ENCODE measurements at regions not wholly inside any gene's neighbourhood (a gene's known extent, or its start where the extent isn't known, plus 50 kb on each side); places are given as distances from the start of the nearest gene placed in this dataset.

DNA sequence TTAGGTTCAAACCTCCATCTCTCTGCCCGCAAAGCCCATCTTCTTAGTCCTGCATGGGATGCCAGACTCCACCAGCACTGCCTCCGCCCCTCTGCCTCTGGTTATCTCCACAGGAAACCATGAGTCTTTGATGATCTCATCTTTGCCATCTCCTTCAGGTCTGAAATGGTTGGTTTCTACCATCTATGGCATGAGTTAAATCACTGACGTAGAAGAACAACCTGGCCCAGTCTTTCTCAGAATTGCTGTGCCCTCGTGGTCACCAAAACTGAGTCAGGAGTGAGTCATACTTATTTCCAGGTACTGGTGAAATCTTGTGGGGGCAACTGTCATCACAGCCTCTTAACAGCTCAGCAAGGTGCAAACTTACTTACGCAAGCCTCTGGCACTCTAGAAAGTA is 468.7 kb upstream of the C16orf82 start:
- DNase-seq (ENCODE audit: low read depth): no peak
- TF ChIP-seq, protein P1, sequence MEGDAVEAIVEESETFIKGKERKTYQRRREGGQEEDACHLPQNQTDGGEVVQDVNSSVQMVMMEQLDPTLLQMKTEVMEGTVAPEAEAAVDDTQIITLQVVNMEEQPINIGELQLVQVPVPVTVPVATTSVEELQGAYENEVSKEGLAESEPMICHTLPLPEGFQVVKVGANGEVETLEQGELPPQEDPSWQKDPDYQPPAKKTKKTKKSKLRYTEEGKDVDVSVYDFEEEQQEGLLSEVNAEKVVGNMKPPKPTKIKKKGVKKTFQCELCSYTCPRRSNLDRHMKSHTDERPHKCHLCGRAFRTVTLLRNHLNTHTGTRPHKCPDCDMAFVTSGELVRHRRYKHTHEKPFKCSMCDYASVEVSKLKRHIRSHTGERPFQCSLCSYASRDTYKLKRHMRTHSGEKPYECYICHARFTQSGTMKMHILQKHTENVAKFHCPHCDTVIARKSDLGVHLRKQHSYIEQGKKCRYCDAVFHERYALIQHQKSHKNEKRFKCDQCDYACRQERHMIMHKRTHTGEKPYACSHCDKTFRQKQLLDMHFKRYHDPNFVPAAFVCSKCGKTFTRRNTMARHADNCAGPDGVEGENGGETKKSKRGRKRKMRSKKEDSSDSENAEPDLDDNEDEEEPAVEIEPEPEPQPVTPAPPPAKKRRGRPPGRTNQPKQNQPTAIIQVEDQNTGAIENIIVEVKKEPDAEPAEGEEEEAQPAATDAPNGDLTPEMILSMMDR (IDR thresholded peaks at IDR 0.05; ENCODE audit: control insufficient read depth, insufficient read depth, low read depth, low read length, missing control alignments): no peak

DNA sequence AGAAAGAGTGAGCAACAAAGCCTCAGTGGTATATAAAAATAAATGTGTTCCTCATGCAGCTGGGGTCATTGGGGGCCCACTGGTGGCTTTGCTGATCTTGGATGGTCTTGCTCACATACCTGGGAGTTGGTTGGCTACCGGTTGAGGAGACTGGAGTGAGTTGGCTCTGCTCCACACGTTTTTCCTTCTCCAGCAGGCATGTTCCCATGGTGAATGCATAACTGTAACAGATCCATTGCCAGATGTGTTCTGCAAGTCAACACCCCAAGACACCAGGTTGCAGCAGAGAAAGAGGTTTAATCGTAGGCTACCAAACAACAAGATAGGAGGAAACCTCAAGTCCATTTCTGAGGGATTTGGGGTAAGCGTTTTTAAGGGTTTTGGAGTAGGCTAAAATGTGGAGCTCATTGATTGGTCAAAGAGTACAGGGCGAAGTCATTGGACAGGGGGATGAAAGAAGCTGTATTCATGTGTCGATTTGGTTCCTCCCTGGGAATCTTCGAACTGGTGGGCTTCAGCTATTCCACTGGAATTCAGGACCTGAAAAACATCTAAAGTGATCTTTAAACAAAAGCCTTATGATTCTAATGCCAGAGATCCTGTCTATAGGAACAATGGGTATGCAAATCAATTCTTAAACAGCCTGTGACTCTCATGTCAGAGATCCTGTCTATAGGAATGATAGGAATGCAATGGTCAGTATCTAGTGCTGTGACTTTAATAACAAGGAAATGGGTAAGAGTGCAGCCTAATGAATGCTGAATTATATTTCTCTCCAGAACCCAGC is 467.5 kb upstream of the C16orf82 start:
- DNase-seq (ENCODE audit: low read depth): no peak
- TF ChIP-seq, protein P1 (IDR thresholded peaks at IDR 0.05; ENCODE audit: control insufficient read depth, insufficient read depth, low read depth, low read length, missing control alignments): no peak
- H3K4me3 ChIP-seq (ENCODE audit: control insufficient read depth, low read depth, low read length): no peak overlapping the region

More for the DNA sequence above, 468.7 kb upstream of the C16orf82 start:
- H3K4me3 ChIP-seq (ENCODE audit: control insufficient read depth, low read depth, low read length): no peak overlapping the region

DNA sequence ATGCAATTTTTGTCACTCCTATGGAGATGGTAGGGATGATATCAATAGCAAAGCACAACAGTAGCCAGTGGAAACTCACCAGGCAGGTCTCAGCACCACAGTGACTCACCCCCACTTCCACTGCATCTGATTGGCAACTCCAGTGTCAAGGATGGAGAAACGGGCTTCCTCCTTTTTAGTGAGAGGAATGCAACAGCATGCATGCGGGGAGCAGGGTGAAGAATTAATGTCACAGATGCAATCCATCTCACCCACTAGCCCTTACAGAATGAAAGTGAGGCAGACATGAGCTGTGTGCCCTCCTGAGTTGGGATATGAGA is 467.0 kb upstream of the C16orf82 start:
- DNase-seq (ENCODE audit: low read depth): no peak
- H3K4me3 ChIP-seq (ENCODE audit: control insufficient read depth, low read depth, low read length): no peak overlapping the region
- TF ChIP-seq, protein P1 (IDR thresholded peaks at IDR 0.05; ENCODE audit: control insufficient read depth, insufficient read depth, low read depth, low read length, missing control alignments): no peak

DNA sequence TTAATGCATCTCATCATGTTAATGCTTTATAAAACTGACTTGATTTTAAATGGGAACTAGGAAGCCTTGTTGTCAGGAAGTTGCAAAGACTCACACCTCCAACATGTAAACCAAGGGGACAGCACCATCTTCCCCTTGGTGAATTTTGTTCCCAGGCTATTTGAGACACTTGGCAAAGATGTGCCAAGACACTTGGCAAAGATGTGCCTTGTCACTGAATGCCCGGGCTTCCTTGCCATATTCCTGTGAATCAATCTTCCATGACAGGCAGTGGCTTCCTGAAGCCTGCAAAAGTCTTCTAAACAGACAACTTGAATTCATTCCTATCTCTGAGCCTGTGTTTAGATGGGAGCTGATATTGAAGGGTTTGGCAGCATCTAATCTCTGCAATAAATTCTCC is 465.4 kb upstream of the C16orf82 start:
- no peak overlapping the region for H3K4me3 ChIP-seq (ENCODE audit: control insufficient read depth, low read depth, low read length)
- no peak for DNase-seq (ENCODE audit: low read depth)
- TF ChIP-seq, protein P1 (IDR thresholded peaks at IDR 0.05; ENCODE audit: control insufficient read depth, insufficient read depth, low read depth, low read length, missing control alignments): no peak

DNA sequence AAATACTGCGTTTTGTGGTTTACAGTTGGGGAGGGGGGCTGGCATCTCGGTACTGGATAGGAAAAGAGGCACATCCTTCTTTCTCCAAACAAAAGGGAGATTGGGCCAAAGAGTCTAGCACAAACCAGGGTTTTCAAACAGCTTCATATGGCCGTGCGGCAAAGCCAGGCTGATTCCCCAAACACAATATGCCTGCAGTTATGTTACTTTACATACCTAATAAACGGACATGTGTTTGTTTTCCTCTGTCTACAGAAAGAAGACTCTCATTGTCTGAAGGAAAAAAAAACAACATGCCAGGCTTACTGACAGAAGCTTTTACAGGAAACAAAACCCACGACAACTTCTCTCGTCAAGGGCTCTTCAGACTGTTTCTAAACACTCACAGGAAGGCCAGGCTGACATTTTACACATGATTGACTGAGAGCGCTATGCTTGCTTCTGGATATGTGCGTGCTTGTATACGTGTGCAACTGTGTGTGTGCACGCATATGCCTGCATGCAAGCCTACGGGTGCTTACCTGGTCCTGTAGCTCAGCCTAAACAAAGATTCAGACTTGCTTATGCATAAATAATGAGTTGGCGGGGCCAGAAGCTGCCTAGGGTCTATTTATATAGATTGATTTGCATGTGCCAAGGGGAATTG is 461.0 kb upstream of the C16orf82 start:
- H3K4me3 ChIP-seq (ENCODE audit: control insufficient read depth, low read depth, low read length): no peak overlapping the region
- TF ChIP-seq, protein P1 (IDR thresholded peaks at IDR 0.05; ENCODE audit: control insufficient read depth, insufficient read depth, low read depth, low read length, missing control alignments): no peak
- no peak for DNase-seq (ENCODE audit: low read depth)

DNA sequence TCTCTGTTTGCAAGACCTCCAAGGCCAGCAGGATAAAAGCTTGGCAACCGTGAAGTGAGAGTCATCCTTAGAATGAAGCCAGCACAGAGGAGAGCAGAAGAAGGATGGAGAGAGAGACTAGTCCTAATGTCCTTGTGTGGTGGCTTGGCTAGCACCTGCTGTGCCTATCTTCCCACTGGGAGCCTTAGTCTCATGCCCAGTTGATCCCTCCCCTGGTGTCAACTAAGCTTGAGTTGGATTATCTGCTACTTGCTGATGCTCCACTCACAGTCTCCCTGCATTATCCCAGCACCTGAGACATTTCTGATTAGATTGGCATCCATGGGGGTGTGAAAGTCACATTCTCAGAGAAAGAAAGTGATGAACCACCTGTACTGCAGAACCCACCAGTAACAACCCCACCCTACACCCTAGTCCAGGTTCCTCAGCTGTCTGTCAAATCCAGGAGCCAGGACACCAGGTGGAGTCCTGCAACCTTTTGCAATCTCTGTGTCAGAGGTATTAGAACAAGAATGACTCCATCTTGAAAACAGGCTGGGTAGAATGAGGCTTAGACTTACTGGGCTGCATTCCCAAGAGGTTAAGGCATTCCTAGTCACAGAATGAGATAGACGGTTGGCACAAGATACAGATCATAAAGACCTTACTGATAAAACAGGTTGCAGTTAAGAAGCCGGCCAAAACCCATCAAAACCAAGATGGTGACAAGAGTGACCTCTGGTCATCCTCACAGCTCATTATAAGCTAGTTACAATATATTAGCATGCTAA is 460.2 kb upstream of the C16orf82 start:
- H3K4me3 ChIP-seq (ENCODE audit: control insufficient read depth, low read depth, low read length): no peak overlapping the region
- TF ChIP-seq, protein P1 (IDR thresholded peaks at IDR 0.05; ENCODE audit: control insufficient read depth, insufficient read depth, low read depth, low read length, missing control alignments): no peak
- DNase-seq (ENCODE audit: low read depth): no peak

All from AG09309 (cell line).